SK-N-SH treated with all-trans-retinoic acid at 6 μM for 48 hours (cell line): ENCODE measurements at regions not wholly inside any gene's neighbourhood (a gene's known extent, or its start where the extent isn't known, plus 50 kb on each side); places are given as distances from the start of the nearest gene placed in this dataset.

Source experiments
- ATAC-seq: fragments of 200-7000 bp; cut with Tn5 transposase; 3 replicates; pipeline ENCODE4 v1.9.1; 2020; ENCODE audit warnings: mild to moderate bottlenecking, moderate library complexity
- ARNTL ChIP-seq: fragments of 450-650 bp; formaldehyde crosslinking; IDR thresholded peaks from 2 replicates; pipeline ENCODE4 v1.5.0; 2020; ENCODE audit warnings: low read depth, mild to moderate bottlenecking, moderate library complexity, borderline replicate concordance
- BACH2 ChIP-seq: fragments of 250-450 bp; sonication (Bioruptor Pico); IDR thresholded peaks from 2 replicates; pipeline ENCODE4 v1.9.0; 2021; ENCODE audit warnings: mild to moderate bottlenecking, borderline replicate concordance
- CSDC2 ChIP-seq: fragments of 250-450 bp; sonication (Bioruptor Pico); IDR thresholded peaks from 2 replicates; pipeline ENCODE4 v1.5.0; 2020; ENCODE audit warnings: mild to moderate bottlenecking, moderate library complexity
- ESRRG ChIP-seq: fragments of 250-450 bp; sonication (Bioruptor Pico); IDR thresholded peaks from 2 replicates; pipeline ENCODE4 v1.6.1; 2021; ENCODE audit warnings: mild to moderate bottlenecking
- GLIS3 ChIP-seq: fragments of 250-450 bp; sonication (Bioruptor Pico); IDR thresholded peaks from 2 replicates; pipeline ENCODE4 v1.5.0; 2020; ENCODE audit warnings: mild to moderate bottlenecking, moderate library complexity
- ISL1 ChIP-seq: fragments of 250-450 bp; sonication (Bioruptor Pico); IDR thresholded peaks from 2 replicates; pipeline ENCODE4 v2.1.2; 2022; ENCODE audit warnings: mild to moderate bottlenecking, moderate library complexity
- OSR1 ChIP-seq: fragments of 250-450 bp; sonication (Bioruptor Pico); IDR thresholded peaks from 2 replicates; pipeline ENCODE4 v1.8.0; 2022; ENCODE audit warnings: moderate library complexity, mild to moderate bottlenecking, inconsistent platforms
- PPARA ChIP-seq: fragments of 250-450 bp; sonication (Bioruptor Pico); IDR thresholded peaks from 2 replicates; pipeline ENCODE4 v1.5.0; 2020; ENCODE audit warnings: mild to moderate bottlenecking, borderline replicate concordance
- RARB ChIP-seq: fragments of 250-450 bp; sonication (Bioruptor Pico); IDR thresholded peaks from 2 replicates; pipeline ENCODE4 v1.8.0; 2021; ENCODE audit warnings: mild to moderate bottlenecking, moderate library complexity
- SNAI2 ChIP-seq: fragments of 250-450 bp; sonication (Bioruptor Pico); IDR thresholded peaks from 2 replicates; pipeline ENCODE4 v1.5.0; 2020; ENCODE audit warnings: mild to moderate bottlenecking, moderate library complexity
- TCF4 ChIP-seq: fragments of 250-450 bp; sonication (Bioruptor Pico); IDR thresholded peaks from 2 replicates; pipeline ENCODE4 v1.8.0; 2021; ENCODE audit warnings: mild to moderate bottlenecking, moderate library complexity, borderline replicate concordance
- TOX ChIP-seq: fragments of 250-450 bp; sonication (Bioruptor Pico); IDR thresholded peaks from 2 replicates; pipeline ENCODE4 v1.8.0; 2021; ENCODE audit warnings: mild to moderate bottlenecking, moderate library complexity, borderline replicate concordance
- ZC3H10 ChIP-seq: fragments of 250-450 bp; sonication (Bioruptor Pico); IDR thresholded peaks from 2 replicates; pipeline ENCODE4 v1.5.1; 2021; ENCODE audit warnings: mild to moderate bottlenecking, moderate library complexity
- ZFP3 ChIP-seq: fragments of 250-450 bp; sonication (Bioruptor Pico); IDR thresholded peaks from 2 replicates; pipeline ENCODE4 v1.5.0; 2020; ENCODE audit warnings: mild to moderate bottlenecking, moderate library complexity
- ZFP30 ChIP-seq: fragments of 450-650 bp; formaldehyde crosslinking; IDR thresholded peaks from 2 replicates; pipeline ENCODE4 v1.5.0; 2022; ENCODE audit warnings: mild to moderate bottlenecking, moderate library complexity
- ZNF565 ChIP-seq: fragments of 450-650 bp; formaldehyde crosslinking; conservative IDR thresholded peaks from 2 replicates; pipeline ENCODE4 v1.5.0; 2020; ENCODE audit warnings: low read depth, mild to moderate bottlenecking, moderate library complexity
- ZNF70 ChIP-seq: fragments of 450-650 bp; formaldehyde crosslinking; IDR thresholded peaks from 2 replicates; pipeline ENCODE4 v1.5.0; 2020; ENCODE audit warnings: mild to moderate bottlenecking, moderate library complexity
- ZNF8 ChIP-seq: fragments of 450-650 bp; formaldehyde crosslinking; IDR thresholded peaks from 2 replicates; pipeline ENCODE4 v1.5.0; 2020; ENCODE audit warnings: mild to moderate bottlenecking, moderate library complexity
- TF ChIP-seq, protein P1 (sequence below): fragments of 250-450 bp; sonication (Bioruptor Pico); IDR thresholded peaks from 2 replicates; pipeline ENCODE4 v1.5.1; 2021; ENCODE audit warnings: mild to moderate bottlenecking, moderate library complexity
- TF ChIP-seq, protein P2 (sequence below): fragments of 250-450 bp; sonication (Bioruptor Pico); IDR thresholded peaks from 2 replicates; pipeline ENCODE4 v1.8.0; 2021; ENCODE audit warnings: low read depth, mild to moderate bottlenecking, moderate library complexity, borderline replicate concordance
- TF ChIP-seq, protein P3 (sequence below): fragments of 250-450 bp; sonication (Bioruptor Pico); IDR thresholded peaks from 2 replicates; pipeline ENCODE4 v1.5.0; 2020; ENCODE audit warnings: mild to moderate bottlenecking, moderate library complexity
- TF ChIP-seq, protein P4 (sequence below): fragments of 250-450 bp; sonication (Bioruptor Pico); IDR thresholded peaks from 2 replicates; pipeline ENCODE4 v1.8.0; 2020; ENCODE audit warnings: mild to moderate bottlenecking, moderate library complexity, borderline replicate concordance

DNA sequence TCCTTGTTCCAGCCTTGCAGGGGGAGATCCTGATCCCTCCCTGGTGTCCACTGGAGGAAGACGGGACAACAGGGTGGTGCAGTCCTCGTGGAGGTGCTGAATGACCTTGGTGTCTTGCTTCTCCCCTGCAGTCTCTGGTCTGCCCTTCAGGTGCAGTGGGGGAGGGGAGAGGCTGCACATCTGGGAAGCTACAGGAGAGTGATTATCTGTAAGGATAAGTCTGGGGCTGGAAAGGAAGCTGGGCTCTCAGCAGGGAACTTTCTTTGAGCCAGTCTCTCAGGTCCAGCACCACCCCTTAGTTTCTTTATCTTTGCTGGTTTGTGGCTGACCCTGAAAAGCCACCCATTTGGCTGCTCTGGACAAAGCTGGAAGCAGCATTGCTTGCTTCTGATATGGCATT, 275.6 kb downstream of the CCSER2 start:
- ATAC-seq = no peak
- TF ChIP-seq OSR1 (CRISPR knock-in tag) (no peak), BACH2 (no peak), CSDC2 (CRISPR knock-in tag) (no peak), ARNTL (CRISPR knock-in tag) (no peak), ZC3H10 (CRISPR knock-in tag) (no peak), TOX (CRISPR knock-in tag) (no peak)
- TF ChIP-seq, protein P1, sequence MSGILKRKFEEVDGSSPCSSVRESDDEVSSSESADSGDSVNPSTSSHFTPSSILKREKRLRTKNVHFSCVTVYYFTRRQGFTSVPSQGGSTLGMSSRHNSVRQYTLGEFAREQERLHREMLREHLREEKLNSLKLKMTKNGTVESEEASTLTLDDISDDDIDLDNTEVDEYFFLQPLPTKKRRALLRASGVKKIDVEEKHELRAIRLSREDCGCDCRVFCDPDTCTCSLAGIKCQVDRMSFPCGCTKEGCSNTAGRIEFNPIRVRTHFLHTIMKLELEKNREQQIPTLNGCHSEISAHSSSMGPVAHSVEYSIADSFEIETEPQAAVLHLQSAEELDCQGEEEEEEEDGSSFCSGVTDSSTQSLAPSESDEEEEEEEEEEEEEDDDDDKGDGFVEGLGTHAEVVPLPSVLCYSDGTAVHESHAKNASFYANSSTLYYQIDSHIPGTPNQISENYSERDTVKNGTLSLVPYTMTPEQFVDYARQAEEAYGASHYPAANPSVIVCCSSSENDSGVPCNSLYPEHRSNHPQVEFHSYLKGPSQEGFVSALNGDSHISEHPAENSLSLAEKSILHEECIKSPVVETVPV (CRISPR knock-in tag) = no peak
- TF ChIP-seq, protein P2, sequence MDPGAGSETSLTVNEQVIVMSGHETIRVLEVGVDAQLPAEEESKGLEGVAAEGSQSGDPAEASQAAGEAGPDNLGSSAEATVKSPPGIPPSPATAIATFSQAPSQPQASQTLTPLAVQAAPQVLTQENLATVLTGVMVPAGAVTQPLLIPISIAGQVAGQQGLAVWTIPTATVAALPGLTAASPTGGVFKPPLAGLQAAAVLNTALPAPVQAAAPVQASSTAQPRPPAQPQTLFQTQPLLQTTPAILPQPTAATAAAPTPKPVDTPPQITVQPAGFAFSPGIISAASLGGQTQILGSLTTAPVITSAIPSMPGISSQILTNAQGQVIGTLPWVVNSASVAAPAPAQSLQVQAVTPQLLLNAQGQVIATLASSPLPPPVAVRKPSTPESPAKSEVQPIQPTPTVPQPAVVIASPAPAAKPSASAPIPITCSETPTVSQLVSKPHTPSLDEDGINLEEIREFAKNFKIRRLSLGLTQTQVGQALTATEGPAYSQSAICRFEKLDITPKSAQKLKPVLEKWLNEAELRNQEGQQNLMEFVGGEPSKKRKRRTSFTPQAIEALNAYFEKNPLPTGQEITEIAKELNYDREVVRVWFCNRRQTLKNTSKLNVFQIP (CRISPR knock-in tag) = no peak
- TF ChIP-seq, protein P3, sequence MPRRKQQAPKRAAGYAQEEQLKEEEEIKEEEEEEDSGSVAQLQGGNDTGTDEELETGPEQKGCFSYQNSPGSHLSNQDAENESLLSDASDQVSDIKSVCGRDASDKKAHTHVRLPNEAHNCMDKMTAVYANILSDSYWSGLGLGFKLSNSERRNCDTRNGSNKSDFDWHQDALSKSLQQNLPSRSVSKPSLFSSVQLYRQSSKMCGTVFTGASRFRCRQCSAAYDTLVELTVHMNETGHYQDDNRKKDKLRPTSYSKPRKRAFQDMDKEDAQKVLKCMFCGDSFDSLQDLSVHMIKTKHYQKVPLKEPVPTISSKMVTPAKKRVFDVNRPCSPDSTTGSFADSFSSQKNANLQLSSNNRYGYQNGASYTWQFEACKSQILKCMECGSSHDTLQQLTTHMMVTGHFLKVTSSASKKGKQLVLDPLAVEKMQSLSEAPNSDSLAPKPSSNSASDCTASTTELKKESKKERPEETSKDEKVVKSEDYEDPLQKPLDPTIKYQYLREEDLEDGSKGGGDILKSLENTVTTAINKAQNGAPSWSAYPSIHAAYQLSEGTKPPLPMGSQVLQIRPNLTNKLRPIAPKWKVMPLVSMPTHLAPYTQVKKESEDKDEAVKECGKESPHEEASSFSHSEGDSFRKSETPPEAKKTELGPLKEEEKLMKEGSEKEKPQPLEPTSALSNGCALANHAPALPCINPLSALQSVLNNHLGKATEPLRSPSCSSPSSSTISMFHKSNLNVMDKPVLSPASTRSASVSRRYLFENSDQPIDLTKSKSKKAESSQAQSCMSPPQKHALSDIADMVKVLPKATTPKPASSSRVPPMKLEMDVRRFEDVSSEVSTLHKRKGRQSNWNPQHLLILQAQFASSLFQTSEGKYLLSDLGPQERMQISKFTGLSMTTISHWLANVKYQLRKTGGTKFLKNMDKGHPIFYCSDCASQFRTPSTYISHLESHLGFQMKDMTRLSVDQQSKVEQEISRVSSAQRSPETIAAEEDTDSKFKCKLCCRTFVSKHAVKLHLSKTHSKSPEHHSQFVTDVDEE (CRISPR knock-in tag) = no peak

DNA sequence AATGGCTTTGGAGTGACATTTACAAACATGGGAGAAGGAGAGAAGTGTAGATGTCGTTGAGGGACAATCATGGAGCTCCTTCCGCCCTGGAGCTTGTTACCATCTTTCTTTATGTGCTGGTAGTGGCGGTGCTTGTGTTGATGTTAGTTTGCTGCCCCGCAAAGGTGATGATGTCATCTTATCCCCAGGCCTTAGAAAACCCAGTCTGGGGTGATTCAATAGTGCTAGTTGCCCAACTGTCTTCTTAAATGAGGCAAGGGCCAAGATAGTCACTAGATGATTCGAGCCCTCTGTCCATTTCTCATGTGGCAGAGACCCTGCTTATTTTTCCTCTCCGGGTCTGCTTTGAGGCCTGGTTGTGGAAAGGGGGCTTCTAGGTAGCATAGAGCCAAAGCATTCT, 277.4 kb downstream of the CCSER2 start:
- TF ChIP-seq ZNF565 = no peak
- TF ChIP-seq, protein P4, sequence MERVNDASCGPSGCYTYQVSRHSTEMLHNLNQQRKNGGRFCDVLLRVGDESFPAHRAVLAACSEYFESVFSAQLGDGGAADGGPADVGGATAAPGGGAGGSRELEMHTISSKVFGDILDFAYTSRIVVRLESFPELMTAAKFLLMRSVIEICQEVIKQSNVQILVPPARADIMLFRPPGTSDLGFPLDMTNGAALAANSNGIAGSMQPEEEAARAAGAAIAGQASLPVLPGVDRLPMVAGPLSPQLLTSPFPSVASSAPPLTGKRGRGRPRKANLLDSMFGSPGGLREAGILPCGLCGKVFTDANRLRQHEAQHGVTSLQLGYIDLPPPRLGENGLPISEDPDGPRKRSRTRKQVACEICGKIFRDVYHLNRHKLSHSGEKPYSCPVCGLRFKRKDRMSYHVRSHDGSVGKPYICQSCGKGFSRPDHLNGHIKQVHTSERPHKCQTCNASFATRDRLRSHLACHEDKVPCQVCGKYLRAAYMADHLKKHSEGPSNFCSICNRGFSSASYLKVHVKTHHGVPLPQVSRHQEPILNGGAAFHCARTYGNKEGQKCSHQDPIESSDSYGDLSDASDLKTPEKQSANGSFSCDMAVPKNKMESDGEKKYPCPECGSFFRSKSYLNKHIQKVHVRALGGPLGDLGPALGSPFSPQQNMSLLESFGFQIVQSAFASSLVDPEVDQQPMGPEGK = no peak
- TF ChIP-seq, protein P1 (CRISPR knock-in tag) = no peak
- TF ChIP-seq ZNF8 (CRISPR knock-in tag) = no peak
- no peak for TF ChIP-seq OSR1 (CRISPR knock-in tag)
- TF ChIP-seq ESRRG = no peak
- no peak for TF ChIP-seq ISL1 (CRISPR knock-in tag)
- TF ChIP-seq ZFP3 (CRISPR knock-in tag) = no peak
- TF ChIP-seq ZC3H10 (CRISPR knock-in tag) = no peak
- no peak for TF ChIP-seq SNAI2 (CRISPR knock-in tag)
- TF ChIP-seq, protein P2 (CRISPR knock-in tag) = no peak
- TF ChIP-seq CSDC2 (CRISPR knock-in tag) = no peak
- TF ChIP-seq ZNF70 (CRISPR knock-in tag) = no peak
- TF ChIP-seq RARB (CRISPR knock-in tag) = no peak
- TF ChIP-seq GLIS3 (CRISPR knock-in tag) = no peak
- TF ChIP-seq PPARA = no peak
- no peak for TF ChIP-seq ZFP30 (CRISPR knock-in tag)
- TF ChIP-seq BACH2 = no peak
- TF ChIP-seq TCF4 (CRISPR knock-in tag) = no peak
- no peak for ATAC-seq
